Sciatic nerve (tissue), 2 donors: ENCODE measurements at regions not wholly inside any gene's neighbourhood (a gene's known extent, or its start where the extent isn't known, plus 50 kb on each side); places are given as distances from the start of the nearest gene placed in this dataset.

Source experiments
- ATAC-seq: fragments of 200-7000 bp; cut with Tn5 transposase; one replicate; pipeline ENCODE4 v1.9.1; 2020; ENCODE audit warnings: mild to moderate bottlenecking, moderate library complexity
- DNase-seq: peaks from one replicate; pipeline ENCODE4 v3.0.0-alpha.2; 2020; ENCODE audit warnings: low spot score
- intact Hi-C: fragments of 100-400 bp; cut with DNase I; formaldehyde crosslinking; loops from one replicate; pipeline ENCODE4 v1.14.2; 2022
- donor health status: DM: no; HTN: no; CAD: no.
- donor health status: DM: no; HTN: no; CAD: no.

GRCh38 chr10:113247050-113247449, 297.0 kb downstream of the TCF7L2 start:
- intact Hi-C loops: no loop called here
- no peak for DNase-seq
- ATAC-seq: no peak

- DNase-seq (no peak), ATAC-seq (no peak)
- intact Hi-C loops: no loop called here
Measured at GRCh38 chr10:113252650-113253618, 299.9 kb upstream of the HABP2 start.

- DNase-seq: no peak
- intact Hi-C loops: no loop called here
- ATAC-seq: no peak
Measured at GRCh38 chr10:113259576-113260226, 293.2 kb upstream of the HABP2 start.

DNA sequence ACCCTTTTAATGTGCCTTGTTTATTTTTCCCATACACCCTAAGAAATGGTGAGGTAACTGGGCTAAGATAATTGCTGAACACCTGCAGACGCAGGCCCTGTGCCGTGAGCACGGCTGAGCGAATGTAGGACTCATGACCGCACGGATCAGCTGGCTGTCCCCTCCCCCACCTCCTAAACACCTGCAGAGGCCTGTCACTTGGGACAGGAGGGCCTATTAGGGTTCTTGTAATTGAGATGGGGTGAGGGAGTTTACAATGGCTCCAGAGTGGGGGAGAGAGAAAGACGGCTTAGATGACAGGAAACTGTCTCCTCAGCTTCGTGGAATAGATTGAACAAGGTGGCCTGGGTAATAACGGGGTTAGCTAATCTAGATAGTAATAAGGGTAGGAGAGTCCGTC, 291.7 kb upstream of the HABP2 start:
- ATAC-seq: no peak
- intact Hi-C loops: no loop called here
- no peak for DNase-seq

DNA sequence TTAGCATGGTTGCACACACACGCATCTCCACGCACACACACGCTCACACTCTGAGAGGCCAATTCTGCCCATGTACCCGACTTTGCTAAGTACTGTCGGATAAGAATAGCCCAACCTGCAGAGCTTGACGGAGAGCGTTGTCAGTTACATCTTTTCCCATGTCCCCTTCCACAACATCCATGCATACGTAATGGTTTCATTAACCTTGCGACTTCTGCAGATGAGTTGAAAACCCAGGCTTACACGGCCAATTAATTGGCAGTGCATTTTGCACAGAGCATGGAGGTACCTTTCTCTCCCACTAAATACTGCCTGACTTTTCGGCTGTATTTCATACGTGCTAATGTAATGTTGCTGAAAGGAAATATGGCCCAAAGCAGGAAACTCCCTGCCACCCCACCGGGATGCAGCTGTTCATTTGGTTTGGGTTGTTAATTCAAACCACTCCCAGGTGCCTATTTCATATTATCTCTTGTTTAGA, 291.2 kb upstream of the HABP2 start:
- ATAC-seq: no peak
- intact Hi-C loops: no loop called here

DNA sequence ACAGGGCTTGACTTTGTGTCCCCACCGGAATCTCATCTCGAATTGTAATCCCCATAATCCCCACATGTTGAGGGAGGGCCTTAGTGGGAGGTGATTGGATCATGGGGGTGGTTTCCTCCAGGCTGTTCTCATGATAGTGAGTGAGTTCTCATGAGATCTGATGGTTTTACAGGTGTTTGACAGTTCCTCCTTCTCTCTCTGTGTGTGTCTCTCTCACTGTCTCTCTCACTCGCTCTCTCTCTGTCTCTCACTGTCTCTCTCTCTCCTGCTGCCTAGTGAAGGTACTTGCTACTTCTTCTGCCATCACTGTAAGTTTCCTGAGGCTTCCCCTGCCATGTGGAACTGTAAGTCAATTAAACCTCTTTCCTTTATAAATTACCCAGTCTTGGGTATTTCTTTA, 289.8 kb upstream of the HABP2 start:
- no peak for DNase-seq
- intact Hi-C loops: no loop called here
- no peak for ATAC-seq

More for the DNA sequence above, 291.2 kb upstream of the HABP2 start:
- no peak for DNase-seq

GRCh38 chr10:113264333-113265131, 288.3 kb upstream of the HABP2 start:
- no peak for ATAC-seq
- intact Hi-C loops: no loop called here

DNA sequence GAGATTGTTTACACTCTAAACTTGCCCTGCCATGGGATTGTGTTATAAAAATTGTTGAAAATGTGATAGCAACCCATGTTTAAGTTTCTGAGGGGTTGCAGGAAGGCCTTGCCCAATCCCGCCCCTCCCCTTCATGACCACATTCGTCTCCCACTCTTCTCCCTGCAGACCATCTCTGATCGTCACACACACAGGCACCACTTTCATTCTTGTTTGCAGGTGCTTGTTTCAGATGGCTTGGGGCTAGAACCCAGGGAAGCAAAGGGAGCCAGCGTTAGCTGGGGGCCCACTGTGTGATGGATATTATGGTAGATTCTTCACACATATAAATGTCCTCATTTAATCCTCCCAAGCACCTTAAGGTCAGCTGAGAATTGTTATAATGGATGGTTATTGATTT, 286.7 kb upstream of the HABP2 start:
- DNase-seq (no peak), ATAC-seq (no peak)
- intact Hi-C loops: no loop called here

More at GRCh38 chr10:113264333-113265131, 288.3 kb upstream of the HABP2 start:
- no peak for DNase-seq

- DNase-seq (no peak), ATAC-seq (no peak)
- intact Hi-C loops: no loop called here
Measured at GRCh38 chr10:113267619-113268562, 285.0 kb upstream of the HABP2 start.

- DNase-seq (no peak), ATAC-seq (no peak)
- intact Hi-C loops: no loop called here
Measured at GRCh38 chr10:113269333-113269732, 283.5 kb upstream of the HABP2 start.

DNA sequence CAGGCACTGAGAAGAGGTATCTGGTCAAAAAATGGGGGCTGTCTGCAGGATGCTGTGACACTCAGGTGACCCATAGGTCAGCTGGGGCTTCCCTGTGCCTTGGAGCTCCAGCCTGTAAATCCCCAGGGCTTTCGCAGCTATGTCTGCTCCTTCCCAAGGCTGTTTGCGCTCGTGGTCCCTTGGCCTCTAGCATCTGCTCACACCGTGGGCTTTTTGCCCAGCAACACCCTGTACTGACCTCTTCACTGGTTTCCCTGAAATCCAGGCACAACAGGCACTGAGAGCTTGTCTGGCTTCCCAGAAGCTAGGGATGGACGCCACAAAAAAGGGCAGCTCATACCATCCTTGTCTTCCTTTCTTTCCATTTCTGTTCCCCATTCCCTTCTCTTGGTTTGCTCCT, 280.3 kb upstream of the HABP2 start:
- intact Hi-C loops: no loop called here
- DNase-seq: no peak
- ATAC-seq: peak; percentile 40

- intact Hi-C loops: no loop called here
- ATAC-seq: peak; percentile 68
- peak; percentile 63 for DNase-seq
Measured at GRCh38 chr10:113273181-113274163, 279.4 kb upstream of the HABP2 start.

GRCh38 chr10:113274176-113274829, 278.6 kb upstream of the HABP2 start:
- ATAC-seq (peak; percentile 91), DNase-seq (peak; percentile 69)
- intact Hi-C loops: no loop called here

- intact Hi-C loops: no loop called here
- ATAC-seq (no peak), DNase-seq (no peak)
Measured at GRCh38 chr10:113278221-113278620, 274.6 kb upstream of the HABP2 start.

DNA sequence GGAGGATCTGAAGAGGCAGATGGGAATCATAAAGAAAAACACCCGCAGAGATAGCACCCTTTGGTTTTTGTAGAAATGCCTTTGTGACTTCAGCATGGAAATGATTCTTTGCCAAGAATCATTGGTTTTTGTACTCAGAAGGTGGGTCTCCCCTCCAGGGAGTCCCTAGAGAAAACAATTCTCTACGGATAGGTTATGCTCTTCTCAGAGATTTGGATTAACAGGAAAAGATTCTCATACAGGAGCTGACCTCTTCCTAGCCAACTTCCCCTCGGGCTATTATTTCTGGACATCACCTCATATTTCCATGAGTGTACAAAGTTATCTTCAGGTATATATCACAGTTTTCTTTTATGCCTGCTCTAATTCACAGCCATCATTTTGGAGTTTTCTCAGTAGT, 274.2 kb upstream of the HABP2 start:
- intact Hi-C loops: no loop called here
- DNase-seq (no peak), ATAC-seq (no peak)

GRCh38 chr10:113279262-113279661, 273.6 kb upstream of the HABP2 start:
- no peak for DNase-seq
- intact Hi-C loops: no loop called here
- no peak for ATAC-seq

- ATAC-seq (no peak), DNase-seq (no peak)
- intact Hi-C loops: no loop called here
Measured at GRCh38 chr10:113282564-113282963, 270.3 kb upstream of the HABP2 start.
